A673 (cell line): ENCODE measurements at regions not wholly inside any gene's neighbourhood (a gene's known extent, or its start where the extent isn't known, plus 50 kb on each side); places are given as distances from the start of the nearest gene placed in this dataset.

Experiments
- BruUV-seq: library from RNA; stranded (reverse); fragments of 400-500 nt; replicated peaks from 2 replicates; lab custom pipeline; 2021; lab: Mats Ljungman, UMichigan
- CTCF ChIA-PET: fragments of 300-600 bp; sonication (Branson Sonifier 250); formaldehyde crosslinking; loops from one replicate; lab custom pipeline; 2022; ENCODE audit warnings: antibody characterized with exemption; lab: Charles Lee
- POLR2A ChIA-PET: fragments of 300-600 bp; sonication (Branson Sonifier 250); formaldehyde crosslinking; loops from one replicate; lab custom pipeline; 2022; ENCODE audit warnings: antibody characterized with exemption; ENCODE audit not compliant: low non-redundant PET; lab: Charles Lee
- DNase-seq: peaks from one replicate; pipeline ENCODE4 v3.0.0-alpha.2; 2015; ENCODE audit warnings: low spot score
- H3K27ac ChIP-seq: fragments of 200-600 bp; sonication (generic); 2 replicates; pipeline ENCODE4 v1.5.1; 2016; ENCODE audit warnings: mixed run types, low read depth, mild to moderate bottlenecking, mixed read lengths, antibody characterized with exemption, low read length; ENCODE audit not compliant: poor library complexity, severe bottlenecking
- H3K27me3 ChIP-seq: fragments of 200-600 bp; sonication (generic); replicated peaks from 2 replicates; pipeline ENCODE4 v1.6.1; 2017; ENCODE audit warnings: mixed run types, low read depth, mild to moderate bottlenecking, mixed read lengths, antibody characterized with exemption, low read length; ENCODE audit not compliant: insufficient read depth, poor library complexity
- H3K36me3 ChIP-seq: fragments of 200-600 bp; sonication (generic); 2 replicates; pipeline ENCODE4 v1.6.1; 2016; ENCODE audit warnings: mixed run types, mild to moderate bottlenecking, mixed read lengths, antibody characterized with exemption, low read length; ENCODE audit not compliant: insufficient read depth, poor library complexity, severe bottlenecking
- H3K4me1 ChIP-seq: fragments of 200-600 bp; sonication (generic); 2 replicates; pipeline ENCODE4 v1.6.1; 2017; ENCODE audit warnings: mixed run types, mild to moderate bottlenecking, mixed read lengths, antibody characterized with exemption, low read length; ENCODE audit not compliant: insufficient read depth, poor library complexity, severe bottlenecking
- H3K4me3 ChIP-seq: fragments of 200-600 bp; sonication (generic); 2 replicates; pipeline ENCODE4 v1.5.1; 2016; ENCODE audit warnings: low read depth, mixed run types, mild to moderate bottlenecking, mixed read lengths, low read length; ENCODE audit not compliant: poor library complexity, severe bottlenecking
- H3K9me3 ChIP-seq: fragments of 200-600 bp; sonication (generic); 2 replicates; pipeline ENCODE4 v1.6.1; 2016; ENCODE audit warnings: mixed run types, low read depth, mild to moderate bottlenecking, mixed read lengths, antibody characterized with exemption, low read length; ENCODE audit not compliant: poor library complexity, severe bottlenecking
- EZH2 ChIP-seq: fragments of 200-600 bp; sonication (generic); IDR thresholded peaks from 2 replicates; pipeline ENCODE4 v1.6.1; 2017; ENCODE audit warnings: borderline replicate concordance, low read depth, mild to moderate bottlenecking, mixed read lengths, antibody characterized with exemption, low read length; ENCODE audit not compliant: poor library complexity, severe bottlenecking
- intact Hi-C: fragments of 100-400 bp; cut with micrococcal nuclease; formaldehyde crosslinking; loops from one replicate; pipeline ENCODE4 v1.10.0; 2022; ENCODE audit not compliant: unreplicated experiment
- TF ChIP-seq, protein P1 (sequence below): fragments of 300-800, 200-600 bp; sonication (generic); conservative IDR thresholded peaks from 2 replicates; pipeline ENCODE4 v1.5.1; 2017; ENCODE audit warnings: low read depth, mild to moderate bottlenecking, antibody characterized with exemption, low read length, moderate library complexity, mixed read lengths

DNA sequence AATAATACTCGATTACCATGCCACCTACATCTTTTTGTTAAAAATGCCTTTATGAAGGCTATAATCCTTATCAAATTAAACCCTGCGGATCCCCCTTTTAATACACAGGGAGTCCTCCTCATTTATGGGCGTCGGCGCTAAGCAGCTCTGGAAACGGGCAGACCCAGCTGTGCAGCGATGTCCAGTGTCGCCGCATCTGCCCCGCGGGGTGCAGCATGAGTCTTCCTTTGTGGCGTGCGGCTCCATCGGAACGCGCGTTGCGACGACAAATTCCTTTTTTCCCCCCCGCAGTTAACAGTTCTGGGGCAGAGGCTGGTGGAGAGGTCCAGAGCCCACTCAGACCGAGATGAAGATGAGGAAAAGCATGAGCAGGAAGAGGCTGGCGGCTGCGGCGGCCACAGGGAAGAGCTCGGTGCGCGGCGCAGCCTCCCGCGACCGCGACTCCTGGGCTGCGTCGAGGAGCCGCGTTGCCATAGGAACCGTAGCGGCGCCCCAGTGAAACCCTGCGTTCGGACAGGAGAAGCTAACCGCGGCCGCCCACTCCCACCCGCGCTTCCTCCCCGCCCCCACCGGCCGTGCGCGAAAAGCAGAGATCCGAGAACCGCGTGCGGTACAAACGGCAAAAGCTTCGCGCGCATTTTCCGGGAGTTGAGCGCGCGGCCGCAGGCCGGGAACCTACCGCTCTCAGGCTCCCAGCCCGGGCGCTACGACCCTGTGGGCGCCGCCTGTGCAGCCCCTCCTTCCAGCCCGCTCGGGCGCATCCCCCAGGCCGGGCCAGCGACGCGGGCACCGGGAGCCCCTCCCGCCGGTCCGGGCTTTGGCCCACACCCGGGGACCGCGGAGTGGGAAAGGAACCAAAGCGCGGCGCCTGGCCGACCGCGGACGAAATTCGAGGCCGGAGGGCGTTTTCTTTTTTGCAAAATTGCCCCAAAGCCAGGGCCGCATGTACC, 130.6 kb downstream of the SPAG6 start:
- Histone ChIP-seq H3K4me3 (peak overlapping the region; percentile 43), H3K4me1 (peaks cover 7% of the 10 kb centered on the region), H3K9me3 (no peaks in the 10 kb centered on the region), H3K27me3 (peaks cover 35% of the 10 kb centered on the region), H3K36me3 (no peaks in the 10 kb centered on the region), H3K27ac (no peak overlapping the region)
- intact Hi-C loops = no loop called here
- BruUV-seq = no TSS peak
- TF ChIP-seq, protein P1, sequence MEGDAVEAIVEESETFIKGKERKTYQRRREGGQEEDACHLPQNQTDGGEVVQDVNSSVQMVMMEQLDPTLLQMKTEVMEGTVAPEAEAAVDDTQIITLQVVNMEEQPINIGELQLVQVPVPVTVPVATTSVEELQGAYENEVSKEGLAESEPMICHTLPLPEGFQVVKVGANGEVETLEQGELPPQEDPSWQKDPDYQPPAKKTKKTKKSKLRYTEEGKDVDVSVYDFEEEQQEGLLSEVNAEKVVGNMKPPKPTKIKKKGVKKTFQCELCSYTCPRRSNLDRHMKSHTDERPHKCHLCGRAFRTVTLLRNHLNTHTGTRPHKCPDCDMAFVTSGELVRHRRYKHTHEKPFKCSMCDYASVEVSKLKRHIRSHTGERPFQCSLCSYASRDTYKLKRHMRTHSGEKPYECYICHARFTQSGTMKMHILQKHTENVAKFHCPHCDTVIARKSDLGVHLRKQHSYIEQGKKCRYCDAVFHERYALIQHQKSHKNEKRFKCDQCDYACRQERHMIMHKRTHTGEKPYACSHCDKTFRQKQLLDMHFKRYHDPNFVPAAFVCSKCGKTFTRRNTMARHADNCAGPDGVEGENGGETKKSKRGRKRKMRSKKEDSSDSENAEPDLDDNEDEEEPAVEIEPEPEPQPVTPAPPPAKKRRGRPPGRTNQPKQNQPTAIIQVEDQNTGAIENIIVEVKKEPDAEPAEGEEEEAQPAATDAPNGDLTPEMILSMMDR = no peak
- TF ChIP-seq EZH2 = peak; percentile 64
- DNase-seq = peak; percentile 43
- POLR2A ChIA-PET = no interaction called here
- CTCF ChIA-PET = no interaction called here

DNA sequence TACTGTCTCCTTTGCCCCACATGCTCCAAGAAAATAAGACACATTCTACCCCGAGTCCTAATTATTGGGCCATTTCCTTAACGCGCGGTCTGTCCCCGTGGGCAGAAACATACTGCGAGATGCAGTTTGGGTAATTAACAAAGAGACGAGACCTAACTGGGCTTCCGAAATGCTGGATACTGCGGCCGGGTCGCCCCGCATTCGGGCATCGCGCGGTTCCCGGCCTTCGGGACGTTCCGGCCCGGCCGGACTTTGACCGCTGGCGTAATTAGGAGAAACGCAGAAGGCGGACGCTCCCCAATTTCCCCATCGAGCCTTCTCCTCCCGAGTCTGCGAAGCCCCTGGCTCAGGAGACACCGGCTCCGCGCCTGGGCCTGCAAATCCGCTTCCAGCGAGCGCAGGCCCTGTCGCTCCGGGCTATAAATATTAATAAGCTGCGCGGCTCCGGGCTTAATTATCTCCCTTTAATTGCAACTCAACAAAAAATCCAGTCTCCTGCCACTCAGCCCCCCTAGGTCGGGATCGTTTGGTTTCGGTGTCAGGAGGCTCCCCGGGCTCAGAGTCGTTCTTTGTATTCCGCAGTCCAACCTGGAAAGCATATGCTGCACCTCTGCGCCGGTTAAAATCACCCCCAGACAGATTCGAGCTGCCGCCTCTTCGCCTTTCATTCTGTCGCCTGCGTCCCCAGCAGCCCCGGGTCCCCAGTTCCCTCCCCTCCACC, 131.5 kb downstream of the SPAG6 start:
- H3K36me3 ChIP-seq = no peaks in the 10 kb centered on the region
- POLR2A ChIA-PET = no interaction called here
- DNase-seq = no peak
- CTCF ChIA-PET = no interaction called here
- H3K9me3 ChIP-seq = no peaks in the 10 kb centered on the region
- peaks cover 7% of the 10 kb centered on the region for H3K4me1 ChIP-seq
- no TSS peak for BruUV-seq
- intact Hi-C loops = no loop called here
- H3K27me3 ChIP-seq = peaks cover 35% of the 10 kb centered on the region
- H3K4me3 ChIP-seq = no peak overlapping the region
- H3K27ac ChIP-seq = no peak overlapping the region
- TF ChIP-seq, protein P1 = no peak
- no peak for TF ChIP-seq EZH2

DNA sequence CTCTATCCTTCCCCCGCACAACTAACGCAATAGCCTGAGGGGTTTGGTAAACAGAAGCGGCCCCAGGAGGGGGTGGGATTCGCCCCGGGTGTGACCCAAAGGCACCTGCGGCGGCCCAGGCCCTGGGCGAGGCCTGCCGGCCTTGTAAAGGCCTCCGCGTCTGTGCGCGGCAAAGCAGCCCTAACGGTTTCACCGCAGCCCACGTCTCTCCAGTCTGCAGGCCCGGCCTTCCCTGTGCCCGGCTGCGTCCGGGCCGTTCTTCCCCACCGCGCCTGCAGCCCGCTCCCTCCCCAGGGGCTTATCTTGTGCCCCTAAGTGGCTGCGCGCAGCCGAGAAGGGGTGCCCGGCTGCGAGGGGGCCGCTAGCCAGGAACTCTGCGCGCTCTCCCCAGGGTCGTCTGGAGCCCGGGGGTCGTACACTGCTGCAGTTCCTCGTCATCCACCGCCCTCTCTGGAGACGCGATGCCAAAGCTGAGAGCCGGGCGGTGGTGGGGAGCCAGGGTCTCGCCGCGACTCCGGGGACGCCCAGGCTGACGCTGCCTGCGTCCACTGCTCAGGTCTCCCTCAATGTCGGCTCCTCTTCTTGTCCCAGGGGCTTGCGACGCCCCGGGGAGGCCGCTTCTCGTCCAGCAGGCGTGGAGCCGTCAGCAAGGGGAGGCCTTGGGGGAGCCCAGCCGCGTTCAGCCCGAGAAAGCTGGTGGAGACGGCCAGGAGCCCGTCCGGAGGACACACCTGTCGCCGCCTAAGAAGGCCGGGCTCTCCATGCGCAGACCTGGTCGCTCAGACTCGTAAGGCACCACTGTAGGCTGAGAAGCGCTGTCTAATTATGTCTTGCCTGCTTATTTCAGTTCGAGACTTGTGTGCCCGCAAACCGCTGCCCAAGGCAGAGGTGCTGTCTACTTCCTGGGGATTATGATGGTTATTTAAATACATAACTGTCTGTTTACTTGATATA, 132.3 kb downstream of the SPAG6 start:
- CTCF ChIA-PET = no interaction called here
- TF ChIP-seq, protein P1 = no peak
- TF ChIP-seq EZH2 = no peak
- POLR2A ChIA-PET = no interaction called here
- Histone ChIP-seq H3K4me1 (peaks cover 7% of the 10 kb centered on the region), H3K4me3 (no peak overlapping the region), H3K27ac (no peak overlapping the region), H3K27me3 (peaks cover 35% of the 10 kb centered on the region), H3K9me3 (no peaks in the 10 kb centered on the region), H3K36me3 (no peaks in the 10 kb centered on the region)
- BruUV-seq = no TSS peak
- no peak for DNase-seq
- intact Hi-C loops = no loop called here
